SHP77 treated with DMSO at 0.1 percent for 48 hours (cell line): ENCODE measurements at regions not wholly inside any gene's neighbourhood (a gene's known extent, or its start where the extent isn't known, plus 50 kb on each side); places are given as distances from the start of the nearest gene placed in this dataset.

ENCODE experiments used
- DNase-seq: peaks from one replicate; lab custom pipeline; 2025; lab: John Stamatoyannopoulos, UW

DNA sequence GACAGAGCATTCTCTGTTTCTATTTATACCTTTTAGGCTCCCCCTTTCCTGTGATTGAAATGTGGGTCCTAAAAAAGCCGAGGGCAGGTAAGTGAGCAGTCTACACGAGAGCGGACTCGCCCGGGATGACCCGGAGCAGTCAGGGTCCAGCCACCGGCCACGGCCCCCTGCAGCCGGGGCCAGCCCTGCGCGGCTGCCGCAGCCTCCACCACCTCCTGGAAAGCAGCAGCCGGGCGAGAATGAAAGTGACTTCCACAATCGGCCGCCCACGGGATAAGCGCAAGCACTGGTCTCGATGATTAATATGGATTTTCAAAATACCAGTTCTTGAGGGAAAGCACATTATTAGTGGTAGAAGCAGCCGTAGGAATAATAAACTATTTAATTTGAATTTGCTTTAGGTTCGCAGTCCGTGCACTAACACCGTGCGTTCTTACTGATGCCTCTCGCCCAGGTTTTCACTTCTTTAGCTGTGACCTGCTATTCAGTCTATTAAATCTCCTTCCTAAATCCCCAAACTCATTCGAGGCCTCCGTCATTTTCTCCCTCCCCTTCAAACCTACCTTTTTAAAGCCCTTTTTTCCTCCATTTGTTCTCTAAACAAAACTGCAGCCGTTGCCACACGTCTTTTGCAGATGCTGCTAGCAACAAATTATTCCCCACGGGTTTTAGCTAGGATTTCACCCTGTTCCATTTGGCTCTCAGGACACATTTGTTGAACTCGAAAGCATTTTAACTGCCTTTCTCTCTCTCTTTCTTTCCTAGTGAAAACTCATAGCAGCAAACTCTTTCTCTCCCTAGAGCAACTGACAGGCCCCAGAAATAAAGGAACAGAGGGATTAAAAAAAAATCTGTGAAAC is 1015.1 kb upstream of the PIK3C3 start:
- DNase-seq, result no peak

GRCh38 chr18:40938615-40939014 is 1016.4 kb upstream of the PIK3C3 start:
- no peak for DNase-seq

- DNase-seq, result no peak
Measured at GRCh38 chr18:40937386-40937785, 1017.6 kb upstream of the PIK3C3 start.

DNA sequence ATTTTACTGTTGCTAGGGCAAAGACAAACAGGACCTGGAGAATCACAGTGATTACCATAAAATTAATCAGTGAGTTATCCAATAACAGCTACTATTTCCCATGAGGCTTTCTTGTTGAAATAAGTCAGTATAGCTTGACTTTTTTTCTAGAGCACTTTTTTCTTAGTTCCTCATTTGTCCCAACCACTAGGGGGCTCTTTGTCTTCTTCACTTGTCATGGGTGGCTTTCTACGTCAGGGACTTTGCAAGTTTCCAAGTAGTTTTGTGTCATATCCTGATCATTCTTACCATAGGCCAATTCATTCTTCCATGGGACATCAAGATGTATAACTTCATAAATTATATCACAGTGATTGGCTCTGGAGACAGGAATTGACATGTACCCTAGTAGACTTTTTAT is 1019.6 kb upstream of the PIK3C3 start:
- no peak for DNase-seq

GRCh38 chr18:40932862-40933261 is 1022.2 kb upstream of the PIK3C3 start:
- DNase-seq, result no peak

- DNase-seq, result no peak
Measured at GRCh38 chr18:40930211-40930882, 1024.7 kb upstream of the PIK3C3 start.

GRCh38 chr18:40929399-40929798 is 1025.6 kb upstream of the PIK3C3 start:
- no peak for DNase-seq

DNA sequence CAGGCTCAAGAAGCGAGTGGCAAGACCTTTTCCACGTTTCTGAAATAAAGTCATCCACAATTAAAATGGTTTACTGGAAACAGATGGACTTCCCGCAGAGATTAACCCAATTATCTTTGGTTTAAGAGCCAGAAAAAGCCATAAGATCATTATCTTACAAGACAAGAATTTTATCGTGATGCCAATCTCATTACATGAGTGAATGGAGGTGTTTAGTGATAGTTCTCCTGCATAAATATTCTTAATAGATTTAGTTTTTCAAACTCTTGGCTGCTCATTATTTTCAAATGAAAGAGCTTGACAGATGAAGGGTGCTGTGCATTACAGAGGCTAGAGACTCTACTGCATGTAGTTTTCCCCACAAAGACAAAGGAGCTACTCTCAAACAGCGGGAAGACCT is 1028.4 kb upstream of the PIK3C3 start:
- DNase-seq, result no peak

- DNase-seq, result no peak
Measured at GRCh38 chr18:40925071-40925541, 1029.9 kb upstream of the PIK3C3 start.

- no peak for DNase-seq
Measured at GRCh38 chr18:40921845-40922629, 1033.0 kb upstream of the PIK3C3 start.

DNA sequence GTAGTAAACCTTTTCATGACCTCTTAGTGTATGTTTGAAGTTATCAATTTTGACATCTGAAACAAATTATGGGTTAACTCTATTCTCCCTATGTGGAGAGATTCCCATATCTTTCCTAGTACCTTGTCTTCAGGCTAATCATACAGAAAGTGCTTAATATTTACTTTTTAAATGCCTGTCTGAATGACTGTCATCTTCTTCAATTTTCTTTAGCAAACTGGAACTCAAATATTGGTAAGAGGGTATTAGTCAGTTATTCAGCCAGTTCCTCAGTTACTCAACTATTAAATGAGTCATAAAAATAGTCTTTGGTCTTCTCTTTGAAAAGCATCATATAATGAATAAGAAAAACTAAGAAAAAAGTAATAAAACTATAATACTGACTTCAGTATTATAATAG is 1038.0 kb upstream of the PIK3C3 start:
- no peak for DNase-seq

GRCh38 chr18:40915724-40916123 is 1039.3 kb upstream of the PIK3C3 start:
- DNase-seq, result no peak

GRCh38 chr18:40911582-40912254 is 1043.3 kb upstream of the PIK3C3 start:
- DNase-seq, result no peak

DNA sequence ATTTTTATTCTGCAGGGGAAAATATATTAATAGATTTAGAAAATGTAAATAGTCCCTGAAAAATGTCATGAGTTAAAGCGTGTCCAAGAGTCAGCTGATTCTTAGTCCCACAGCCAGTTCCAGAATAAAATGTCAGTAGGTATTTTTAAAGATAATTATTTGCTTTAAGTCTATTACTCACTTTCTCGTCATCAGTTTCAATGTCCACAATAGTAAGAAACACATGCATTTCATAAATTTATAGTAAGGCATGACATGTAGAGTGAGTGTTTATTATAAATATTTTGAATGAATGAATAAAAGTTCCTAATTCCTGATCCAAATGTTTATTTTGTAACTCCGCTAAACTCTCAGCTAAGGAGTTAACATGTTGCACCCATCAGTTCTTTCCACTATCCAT is 1044.0 kb upstream of the PIK3C3 start:
- DNase-seq, result no peak

DNA sequence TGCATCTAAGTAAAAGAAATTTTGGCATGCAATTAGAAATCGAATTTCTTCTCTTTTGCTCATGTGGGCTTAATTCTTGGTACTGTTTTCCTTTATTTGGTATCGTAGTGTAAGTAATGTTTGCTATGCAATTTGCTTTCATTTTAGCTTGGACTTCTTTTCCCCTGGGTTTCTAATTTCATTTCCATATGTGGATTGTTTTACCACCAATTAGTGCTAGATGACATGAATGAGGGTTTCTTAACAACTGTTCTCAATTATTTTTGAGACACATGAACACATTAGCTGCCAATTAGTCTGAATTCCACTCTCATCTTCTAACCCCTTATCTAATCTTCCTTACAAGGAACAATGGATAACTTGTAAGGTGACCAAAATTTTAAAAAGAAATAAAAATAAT is 1047.2 kb upstream of the PIK3C3 start:
- no peak for DNase-seq

DNA sequence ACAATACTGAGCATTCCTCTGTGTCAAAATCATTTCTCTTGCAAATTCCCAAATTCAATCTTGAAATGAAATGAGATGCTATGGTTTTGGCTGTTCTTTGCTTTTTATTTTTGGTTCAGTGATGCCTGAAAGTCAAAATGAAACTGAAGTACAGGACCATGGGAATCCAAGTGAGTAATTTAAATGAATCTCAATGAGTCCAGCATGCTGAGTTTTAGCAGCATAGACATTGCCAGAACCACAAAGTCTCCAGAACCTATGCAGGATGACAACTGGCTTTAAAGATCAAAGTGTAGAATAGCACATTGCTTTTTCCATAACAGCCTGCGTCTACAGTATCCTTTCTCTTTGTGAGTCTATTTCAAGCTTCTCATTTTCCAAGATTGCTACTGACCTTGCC is 1050.7 kb upstream of the PIK3C3 start:
- DNase-seq, result no peak

DNA sequence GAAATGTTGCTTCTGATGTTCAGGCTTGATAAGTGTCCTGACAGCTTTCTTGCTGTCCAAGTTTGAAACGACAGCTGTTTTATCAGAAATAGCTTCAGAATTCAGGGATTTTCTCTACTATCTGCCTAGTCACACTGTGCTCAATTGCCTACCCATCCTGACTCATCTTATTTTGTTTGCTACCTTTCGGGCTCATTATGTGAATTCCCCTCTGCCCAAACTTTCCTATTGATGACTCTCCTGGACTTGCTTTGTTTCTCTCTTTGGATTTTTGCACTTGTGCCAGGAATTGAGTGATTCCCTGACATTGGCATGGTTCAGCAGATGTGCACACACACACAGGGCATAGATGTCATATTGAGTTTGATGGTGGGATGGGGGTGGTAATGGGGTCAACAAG is 1052.6 kb upstream of the PIK3C3 start:
- no peak for DNase-seq

DNA sequence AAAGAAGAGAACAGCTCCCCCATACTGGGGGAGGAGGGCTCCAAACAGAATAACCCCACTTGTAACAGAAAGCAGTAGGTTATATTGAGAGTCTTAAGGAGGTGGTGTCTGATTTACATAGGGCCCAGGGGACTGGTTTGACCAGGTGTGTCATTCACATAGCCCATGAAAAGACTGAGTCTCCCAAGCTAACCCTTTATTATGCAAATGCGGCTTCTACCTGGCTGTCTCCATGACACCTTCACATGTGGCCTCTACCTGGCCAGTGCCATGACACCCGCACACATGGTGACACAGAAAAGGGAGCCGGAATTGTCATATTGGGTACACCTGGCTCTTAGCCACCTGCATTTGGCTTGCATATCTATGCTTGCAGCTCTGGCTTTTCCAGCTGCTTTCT is 1057.2 kb upstream of the PIK3C3 start:
- DNase-seq, result no peak

- DNase-seq, result no peak
Measured at GRCh38 chr18:40883271-40883670, 1071.8 kb upstream of the PIK3C3 start.

DNA sequence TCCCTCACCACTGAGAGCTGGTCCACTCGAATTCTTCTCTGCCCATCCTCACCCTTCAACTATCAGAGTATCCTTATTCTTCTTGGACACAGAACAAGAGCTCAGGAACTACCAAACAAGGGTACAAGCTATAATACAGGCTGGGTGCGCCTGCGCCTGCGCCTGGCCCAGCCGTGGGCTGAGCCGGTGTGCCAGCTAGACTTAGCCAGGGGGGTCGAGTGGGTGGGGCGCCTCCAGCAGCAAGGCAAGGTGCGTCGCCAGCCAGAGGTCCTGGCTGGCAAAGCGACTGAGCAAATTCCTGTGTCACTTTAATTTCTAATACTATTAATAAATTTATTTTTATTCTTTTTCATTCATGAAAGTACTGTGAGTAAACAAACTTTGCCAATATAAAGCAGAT is 1072.6 kb upstream of the PIK3C3 start:
- DNase-seq, result no peak

DNA sequence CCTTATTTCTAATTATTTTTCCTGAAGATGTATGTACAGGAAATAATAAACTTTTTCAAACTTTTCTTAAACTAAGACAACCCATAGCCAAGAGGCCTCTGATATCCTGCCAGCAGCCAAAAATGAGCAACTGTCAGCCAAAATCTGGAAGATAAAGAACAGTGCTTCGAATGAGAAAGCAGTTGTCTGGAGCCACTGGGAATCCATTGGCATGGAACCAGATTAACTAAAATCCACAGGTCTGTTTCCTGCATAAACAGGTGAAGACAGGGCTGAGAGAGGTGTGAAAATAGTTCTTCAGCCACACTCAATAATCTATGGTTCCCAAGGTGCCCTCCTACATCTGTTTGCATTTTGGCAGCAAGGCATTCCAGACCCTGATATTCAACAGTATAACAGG is 1076.7 kb upstream of the PIK3C3 start:
- no peak for DNase-seq

- no peak for DNase-seq
Measured at GRCh38 chr18:40877096-40877495, 1077.9 kb upstream of the PIK3C3 start.
